GM12874 (cell line): ENCODE measurements at regions not wholly inside any gene's neighbourhood (a gene's known extent, or its start where the extent isn't known, plus 50 kb on each side); places are given as distances from the start of the nearest gene placed in this dataset.

ENCODE experiments used
- CTCF ChIP-seq: IDR thresholded peaks from 2 replicates; pipeline ENCODE4 v1.5.1; 2011; ENCODE audit warnings: low read depth, mild to moderate bottlenecking, control low read depth, low read length, moderate library complexity; ENCODE audit not compliant: insufficient read depth

GRCh38 chr13:89951341-89951740 is 1396.1 kb upstream of the MIR17HG start:
- no peak for TF ChIP-seq CTCF

DNA sequence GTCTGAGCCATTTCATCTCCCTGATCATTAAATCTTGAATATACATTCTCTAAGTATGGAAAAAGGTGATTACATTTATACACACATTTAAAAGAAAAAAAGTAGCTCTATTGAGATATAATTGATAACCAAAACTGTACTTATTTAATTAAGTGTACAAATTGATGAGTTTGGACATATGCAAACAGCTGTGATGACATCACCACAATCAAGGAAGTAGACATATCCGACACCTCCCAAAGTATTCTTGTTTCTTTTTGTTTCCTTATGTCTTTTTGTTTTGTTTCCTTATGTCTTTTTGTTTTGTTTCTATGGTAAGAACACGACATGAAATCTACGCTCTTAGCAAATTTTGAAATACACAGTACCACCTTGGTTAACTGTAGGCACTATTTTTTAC is 1393.9 kb upstream of the MIR17HG start:
- TF ChIP-seq CTCF, result no peak

GRCh38 chr13:89955773-89956172 is 1391.7 kb upstream of the MIR17HG start:
- TF ChIP-seq CTCF, result no peak

GRCh38 chr13:89959074-89959473 is 1388.4 kb upstream of the MIR17HG start:
- no peak for TF ChIP-seq CTCF

DNA sequence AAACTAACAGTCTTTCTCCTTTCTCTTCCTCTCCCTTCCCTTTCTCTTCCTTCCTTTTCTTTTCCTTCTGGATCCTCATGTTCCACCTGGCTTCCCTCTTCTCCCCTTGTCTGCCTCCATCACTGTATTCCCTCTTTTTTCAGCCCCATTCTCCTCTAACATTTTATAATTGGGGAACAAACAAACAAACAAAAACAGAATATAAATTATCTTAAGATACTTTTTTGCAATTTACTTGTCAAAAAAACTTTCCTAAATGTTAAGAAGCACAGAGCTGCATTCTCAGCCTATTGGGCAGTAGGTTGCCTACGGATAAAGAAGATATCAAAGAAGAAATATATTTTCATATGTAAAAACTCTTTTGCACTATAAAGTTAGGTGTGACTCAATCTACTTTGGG is 1382.2 kb upstream of the MIR17HG start:
- no peak for TF ChIP-seq CTCF

GRCh38 chr13:89966524-89966923 is 1381.0 kb upstream of the MIR17HG start:
- no peak for TF ChIP-seq CTCF

DNA sequence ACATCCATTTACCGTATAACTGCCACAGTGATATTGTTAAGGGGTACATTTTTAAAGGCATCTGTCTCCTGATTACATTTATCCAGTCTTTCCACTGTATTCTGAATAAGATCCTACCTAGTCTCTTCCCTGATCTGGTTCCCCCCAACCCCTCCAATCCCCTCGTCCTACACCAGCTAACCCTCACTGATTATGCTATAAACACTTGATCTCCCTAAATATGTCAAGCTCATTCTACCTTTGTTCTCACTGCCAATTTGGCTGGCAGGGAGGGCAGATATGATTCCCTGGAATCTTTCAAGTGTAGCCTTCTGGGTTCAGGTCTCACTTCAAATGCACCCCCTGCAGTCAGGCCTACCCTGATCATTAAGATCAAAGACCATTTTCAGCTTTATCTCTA is 1379.8 kb upstream of the MIR17HG start:
- TF ChIP-seq CTCF, result no peak

GRCh38 chr13:89968470-89968869 is 1379.0 kb upstream of the MIR17HG start:
- no peak for TF ChIP-seq CTCF
